Hepatocyte (in vitro differentiated cells): ENCODE measurements at regions not wholly inside any gene's neighbourhood (a gene's known extent, or its start where the extent isn't known, plus 50 kb on each side); places are given as distances from the start of the nearest gene placed in this dataset.

ENCODE experiments used
- DNase-seq: peaks from one replicate; pipeline ENCODE4 v3.0.0-alpha.2; 2016; ENCODE audit warnings: low spot score
- H2AFZ ChIP-seq: fragments of 200-600 bp; sonication (generic); 2 replicates; pipeline ENCODE4 v1.6.0; 2016; ENCODE audit warnings: antibody characterized with exemption, mild to moderate bottlenecking
- H3K27ac ChIP-seq: fragments of 200-600 bp; sonication (generic); 2 replicates; pipeline ENCODE4 v1.5.1; 2016; ENCODE audit warnings: mild to moderate bottlenecking
- H3K27me3 ChIP-seq: fragments of 200-600 bp; sonication (generic); 2 replicates; pipeline ENCODE4 v1.6.1; 2016
- H3K36me3 ChIP-seq: fragments of 200-600 bp; sonication (generic); replicated peaks from 2 replicates; pipeline ENCODE4 v1.5.1; 2016; ENCODE audit warnings: low read depth; ENCODE audit not compliant: insufficient read depth
- H3K4me1 ChIP-seq: fragments of 200-600 bp; sonication (generic); 2 replicates; pipeline ENCODE4 v1.5.1; 2016; ENCODE audit warnings: mild to moderate bottlenecking, moderate library complexity; ENCODE audit not compliant: insufficient read depth
- H3K4me2 ChIP-seq: fragments of 200-600 bp; sonication (generic); 2 replicates; pipeline ENCODE4 v1.6.0; 2016
- H3K4me3 ChIP-seq: fragments of 200-600 bp; sonication (generic); 2 replicates; pipeline ENCODE4 v1.5.1; 2016; ENCODE audit warnings: mild to moderate bottlenecking
- H3K79me2 ChIP-seq: fragments of 200-600 bp; sonication (generic); 2 replicates; pipeline ENCODE4 v1.6.0; 2017; ENCODE audit warnings: mild to moderate bottlenecking
- H3K9me2 ChIP-seq: fragments of 200-600 bp; sonication (generic); replicated peaks from 2 replicates; pipeline ENCODE4 v1.6.0; 2017; ENCODE audit warnings: mild to moderate bottlenecking; ENCODE audit not compliant: insufficient read depth
- H3K9me3 ChIP-seq: fragments of 200-600 bp; sonication (generic); 2 replicates; pipeline ENCODE4 v1.5.1; 2016; ENCODE audit warnings: low read depth, mild to moderate bottlenecking
- H4K20me1 ChIP-seq: fragments of 200-600 bp; sonication (generic); 2 replicates; pipeline ENCODE4 v1.6.0; 2016; ENCODE audit warnings: mild to moderate bottlenecking; ENCODE audit not compliant: insufficient read depth, poor library complexity, severe bottlenecking
- EZH2 ChIP-seq: fragments of 200-600 bp; sonication (generic); IDR thresholded peaks from 2 replicates; pipeline ENCODE4 v1.6.1; 2016; ENCODE audit warnings: antibody characterized with exemption, mild to moderate bottlenecking, borderline replicate concordance
- EZH2phosphoT487 ChIP-seq: fragments of 200-600 bp; sonication (generic); IDR thresholded peaks from one replicate; pipeline ENCODE4 v1.6.1; 2018; ENCODE audit warnings: antibody characterized with exemption, mild to moderate bottlenecking, low read depth, moderate library complexity; ENCODE audit not compliant: unreplicated experiment, severe bottlenecking
- WGBS: methylation state at CpG from one replicate; pipeline ENCODE4 v1.1.6; 2016; ENCODE audit warnings: low lambda C conversion rate; ENCODE audit errors: missing lambda C conversion rate; 5-methylcytosine and 5-hydroxymethylcytosine counted together
- TF ChIP-seq, protein P1 (sequence below): fragments of 200-600 bp; sonication (generic); IDR thresholded peaks from 2 replicates; pipeline ENCODE4 v1.5.1; 2016; ENCODE audit warnings: antibody characterized with exemption, mild to moderate bottlenecking; ENCODE audit not compliant: poor library complexity

DNA sequence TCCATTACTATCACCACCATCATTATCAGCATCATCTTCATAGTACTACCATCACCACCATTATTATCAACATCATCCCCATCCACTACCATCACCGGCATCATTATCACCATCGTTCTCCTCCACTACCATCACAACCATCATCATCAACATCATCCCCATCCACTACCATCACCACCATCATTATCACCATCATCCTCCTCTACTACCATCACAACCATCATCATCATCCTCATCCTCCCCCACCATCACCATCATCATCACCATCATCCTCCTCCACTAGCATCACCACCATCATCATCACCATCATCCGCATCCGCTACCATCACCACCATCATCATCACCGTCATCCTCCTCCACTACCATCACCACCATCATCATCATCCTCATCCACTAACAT, 639.8 kb upstream of the RBFOX1 start:
- H3K9me2 ChIP-seq = no peaks in the 10 kb centered on the region
- H3K36me3 ChIP-seq = no peaks in the 10 kb centered on the region
- no peaks in the 10 kb centered on the region for H3K79me2 ChIP-seq
- no peak overlapping the region for H3K27ac ChIP-seq
- H3K4me1 ChIP-seq = no peaks in the 10 kb centered on the region
- TF ChIP-seq, protein P1, sequence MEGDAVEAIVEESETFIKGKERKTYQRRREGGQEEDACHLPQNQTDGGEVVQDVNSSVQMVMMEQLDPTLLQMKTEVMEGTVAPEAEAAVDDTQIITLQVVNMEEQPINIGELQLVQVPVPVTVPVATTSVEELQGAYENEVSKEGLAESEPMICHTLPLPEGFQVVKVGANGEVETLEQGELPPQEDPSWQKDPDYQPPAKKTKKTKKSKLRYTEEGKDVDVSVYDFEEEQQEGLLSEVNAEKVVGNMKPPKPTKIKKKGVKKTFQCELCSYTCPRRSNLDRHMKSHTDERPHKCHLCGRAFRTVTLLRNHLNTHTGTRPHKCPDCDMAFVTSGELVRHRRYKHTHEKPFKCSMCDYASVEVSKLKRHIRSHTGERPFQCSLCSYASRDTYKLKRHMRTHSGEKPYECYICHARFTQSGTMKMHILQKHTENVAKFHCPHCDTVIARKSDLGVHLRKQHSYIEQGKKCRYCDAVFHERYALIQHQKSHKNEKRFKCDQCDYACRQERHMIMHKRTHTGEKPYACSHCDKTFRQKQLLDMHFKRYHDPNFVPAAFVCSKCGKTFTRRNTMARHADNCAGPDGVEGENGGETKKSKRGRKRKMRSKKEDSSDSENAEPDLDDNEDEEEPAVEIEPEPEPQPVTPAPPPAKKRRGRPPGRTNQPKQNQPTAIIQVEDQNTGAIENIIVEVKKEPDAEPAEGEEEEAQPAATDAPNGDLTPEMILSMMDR = no peak
- TF ChIP-seq EZH2 (no peak), EZH2phosphoT487 (no peak)
- 96% methylated on average over 5 of the region's 5 CpGs for WGBS
- no peak overlapping the region for H2AFZ ChIP-seq
- H3K4me2 ChIP-seq = no peak overlapping the region
- no peak overlapping the region for H3K4me3 ChIP-seq
- H3K9me3 ChIP-seq = no peaks in the 10 kb centered on the region
- no peak for DNase-seq
- H4K20me1 ChIP-seq = no peaks in the 10 kb centered on the region
- H3K27me3 ChIP-seq = no peaks in the 10 kb centered on the region

DNA sequence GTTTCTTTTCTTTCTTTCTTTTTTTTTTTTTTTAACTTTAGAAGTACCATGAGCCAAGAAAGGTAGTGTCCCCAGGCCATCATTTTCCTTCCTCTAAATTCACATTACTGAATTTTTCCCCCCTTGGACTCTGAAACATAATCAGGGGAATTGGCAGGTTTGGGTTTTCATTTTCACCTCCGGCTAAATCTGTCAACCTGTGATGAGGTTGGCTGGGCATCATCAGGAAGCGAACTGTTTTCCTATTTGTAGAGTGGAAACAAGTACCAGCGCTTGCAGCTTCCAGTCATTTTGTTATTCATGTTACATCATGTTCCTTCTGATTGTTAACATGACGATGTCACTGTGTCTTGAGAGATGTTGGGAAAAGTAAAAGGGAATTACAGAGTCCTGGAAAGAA, 641.9 kb upstream of the RBFOX1 start:
- Histone ChIP-seq H3K27ac (no peak overlapping the region), H3K4me3 (no peak overlapping the region), H3K79me2 (no peaks in the 10 kb centered on the region), H3K4me2 (no peak overlapping the region), H3K9me3 (no peaks in the 10 kb centered on the region), H3K36me3 (no peaks in the 10 kb centered on the region), H3K9me2 (no peaks in the 10 kb centered on the region), H2AFZ (no peak overlapping the region), H4K20me1 (no peaks in the 10 kb centered on the region), H3K4me1 (no peaks in the 10 kb centered on the region), H3K27me3 (no peaks in the 10 kb centered on the region)
- TF ChIP-seq EZH2phosphoT487 (no peak), EZH2 (no peak)
- TF ChIP-seq, protein P1 = no peak
- WGBS = 82% methylated on average over 4 of the region's 4 CpGs
- no peak for DNase-seq

DNA sequence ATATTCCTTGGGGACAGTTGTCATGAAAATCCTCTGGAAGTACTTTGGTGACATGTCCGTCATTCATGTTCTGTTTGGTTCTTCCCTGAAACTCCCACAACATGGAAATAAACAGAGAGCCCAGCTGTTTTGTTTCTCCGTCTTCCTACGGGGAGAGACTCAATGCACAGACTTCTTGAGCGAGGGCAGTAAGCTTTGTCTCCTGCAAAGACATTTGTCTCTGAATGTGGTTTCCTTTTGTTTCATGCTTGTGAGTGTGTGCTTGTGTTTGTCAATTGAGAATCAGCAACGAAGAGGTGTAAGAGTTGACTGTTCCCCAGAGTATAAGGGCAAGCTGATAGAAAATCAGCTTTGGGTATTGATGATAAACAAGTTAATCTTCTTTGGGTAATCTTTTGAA, 643.0 kb upstream of the RBFOX1 start:
- Histone ChIP-seq H3K4me2 (no peak overlapping the region), H3K27ac (no peak overlapping the region), H2AFZ (no peak overlapping the region), H3K27me3 (no peaks in the 10 kb centered on the region), H3K4me3 (no peak overlapping the region), H3K79me2 (no peaks in the 10 kb centered on the region), H3K4me1 (no peaks in the 10 kb centered on the region), H4K20me1 (no peaks in the 10 kb centered on the region), H3K9me3 (no peaks in the 10 kb centered on the region), H3K36me3 (no peaks in the 10 kb centered on the region), H3K9me2 (no peaks in the 10 kb centered on the region)
- no peak for DNase-seq
- TF ChIP-seq EZH2 (no peak), EZH2phosphoT487 (no peak)
- TF ChIP-seq, protein P1 = no peak
- WGBS = 41% methylated on average over 5 of the region's 5 CpGs

DNA sequence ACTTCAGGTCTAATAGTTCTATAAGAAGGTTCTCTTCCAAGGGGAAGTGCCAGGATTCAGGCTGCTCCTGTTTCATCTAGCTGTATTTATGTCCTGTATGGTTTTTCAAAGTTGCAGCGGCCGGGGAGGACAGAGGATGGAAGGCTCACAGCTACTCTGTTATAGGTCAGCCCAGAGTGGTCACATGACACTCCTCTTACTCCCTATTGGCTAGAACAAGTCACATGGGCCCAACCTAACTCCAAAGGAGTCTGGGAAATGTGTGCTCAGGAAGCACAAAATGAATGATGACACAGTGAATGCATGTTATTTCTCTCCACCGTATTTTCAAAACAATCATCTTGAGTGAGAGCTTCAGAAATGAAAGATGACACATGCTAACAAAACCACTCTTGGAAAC, 645.1 kb upstream of the RBFOX1 start:
- WGBS = 94% methylated on average over 3 of the region's 3 CpGs
- Histone ChIP-seq H4K20me1 (no peaks in the 10 kb centered on the region), H3K27ac (no peak overlapping the region), H3K36me3 (no peaks in the 10 kb centered on the region), H2AFZ (no peak overlapping the region), H3K9me3 (no peaks in the 10 kb centered on the region), H3K4me3 (no peak overlapping the region), H3K27me3 (peaks cover 4% of the 10 kb centered on the region), H3K79me2 (no peaks in the 10 kb centered on the region), H3K4me1 (no peaks in the 10 kb centered on the region), H3K4me2 (no peak overlapping the region), H3K9me2 (no peaks in the 10 kb centered on the region)
- TF ChIP-seq EZH2 (no peak), EZH2phosphoT487 (no peak)
- TF ChIP-seq, protein P1 = no peak
- no peak for DNase-seq
